ENCODE measurements at regions not wholly inside any gene's neighbourhood (a gene's known extent, or its start where the extent isn't known, plus 50 kb on each side); places are given as distances from the start of the nearest gene placed in this dataset.

- no peak overlapping the region for H3K4me3 ChIP-seq (ENCODE audit: low read depth, low read length)
- DNase-seq (ENCODE audit: low read depth) = no peak
- TF ChIP-seq CTCF (IDR thresholded peaks at IDR 0.05; ENCODE audit: low read depth, low read length, missing control alignments) = no peak
Measured at GRCh38 chr3:159898147-159898546, 90.5 kb upstream of the IL12A start.

- no peak for DNase-seq (ENCODE audit: low read depth)
- H3K4me3 ChIP-seq (ENCODE audit: low read depth, low read length) = no peak overlapping the region
- TF ChIP-seq CTCF (IDR thresholded peaks at IDR 0.05; ENCODE audit: low read depth, low read length, missing control alignments) = no peak
Measured at GRCh38 chr3:159899166-159899565, 89.5 kb upstream of the IL12A start.

- TF ChIP-seq CTCF (IDR thresholded peaks at IDR 0.05; ENCODE audit: low read depth, low read length, missing control alignments) = no peak
- DNase-seq (ENCODE audit: low read depth) = no peak
Measured at GRCh38 chr3:159902546-159903314, 85.9 kb upstream of the IL12A start.

GRCh38 chr3:159904455-159904854, 84.2 kb upstream of the IL12A start:
- no peak overlapping the region for H3K4me3 ChIP-seq (ENCODE audit: low read depth, low read length)
- no peak for DNase-seq (ENCODE audit: low read depth)
- TF ChIP-seq CTCF (IDR thresholded peaks at IDR 0.05; ENCODE audit: low read depth, low read length, missing control alignments) = no peak

More at GRCh38 chr3:159902546-159903314, 85.9 kb upstream of the IL12A start:
- H3K4me3 ChIP-seq (ENCODE audit: low read depth, low read length) = no peak overlapping the region

GRCh38 chr3:159904911-159905310, 83.7 kb upstream of the IL12A start:
- no peak for DNase-seq (ENCODE audit: low read depth)
- TF ChIP-seq CTCF (IDR thresholded peaks at IDR 0.05; ENCODE audit: low read depth, low read length, missing control alignments) = no peak
- no peak overlapping the region for H3K4me3 ChIP-seq (ENCODE audit: low read depth, low read length)

- TF ChIP-seq CTCF (IDR thresholded peaks at IDR 0.05; ENCODE audit: low read depth, low read length, missing control alignments) = no peak
- no peak for DNase-seq (ENCODE audit: low read depth)
- no peak overlapping the region for H3K4me3 ChIP-seq (ENCODE audit: low read depth, low read length)
Measured at GRCh38 chr3:159907828-159908227, 80.8 kb upstream of the IL12A start.

Measured in GM12864 (cell line).